A549 (cell line): ENCODE measurements at regions not wholly inside any gene's neighbourhood (a gene's known extent, or its start where the extent isn't known, plus 50 kb on each side); places are given as distances from the start of the nearest gene placed in this dataset.

Experiments
- CBX2 ChIP-seq: fragments of 200-600 bp; sonication (generic); IDR thresholded peaks from 2 replicates; pipeline ENCODE4 v1.6.1; 2016; ENCODE audit warnings: low read depth, mild to moderate bottlenecking, borderline replicate concordance
- CEBPB ChIP-seq, 2 experiments: fragments of >200 bp in 1 of 2; sonication (Bioruptor Twin) in 1 of 2; formaldehyde crosslinking in 1 of 2; IDR thresholded peaks; 2 replicates each; pipeline ENCODE4 v1.6.1; 2012 to 2016
- CHD2 ChIP-seq: fragments of 150-350 bp; IDR thresholded peaks from 2 replicates; pipeline ENCODE4 v1.6.1; 2014; ENCODE audit warnings: low read length; ENCODE audit not compliant: partially characterized antibody
- EP300 ChIP-seq, 2 experiments: fragments of >200 bp; sonication (Bioruptor Twin); formaldehyde crosslinking; IDR thresholded peaks; 2 replicates in 1 of 2; 3 replicates in 1 of 2; pipeline ENCODE4 v1.6.1; 2016 to 2017
- FOSL2 ChIP-seq, 2 experiments: fragments of 450-650 bp in 1 of 2; fragments of >200 bp in 1 of 2; sonication (Bioruptor Twin) in 1 of 2; formaldehyde crosslinking; IDR thresholded peaks; 2 replicates each; pipeline versions ENCODE4 v1.5.0 to v1.6.1; 2016 to 2020; ENCODE audit warnings: mild to moderate bottlenecking in 1 of 2, moderate library complexity in 1 of 2
- JUN ChIP-seq, 2 experiments: fragments of >200 bp; sonication (Bioruptor Twin); formaldehyde crosslinking; IDR thresholded peaks; 2 replicates in 1 of 2; 3 replicates in 1 of 2; pipeline ENCODE4 v1.6.1; 2016 to 2017
- KDM1A ChIP-seq: fragments of 200-600 bp; sonication (generic); IDR thresholded peaks from 2 replicates; pipeline ENCODE4 v1.6.1; 2016; ENCODE audit warnings: low read depth, mild to moderate bottlenecking
- POLR2A ChIP-seq: IDR thresholded peaks from 2 replicates; pipeline ENCODE4 v1.6.1; 2012; ENCODE audit warnings: mild to moderate bottlenecking, low read length
- RAD21 ChIP-seq, 2 experiments: fragments of >200 bp in 1 of 2; sonication (Bioruptor Twin) in 1 of 2; formaldehyde crosslinking in 1 of 2; IDR thresholded peaks in 1 of 2; conservative IDR thresholded peaks in 1 of 2; 2 replicates in 1 of 2; 3 replicates in 1 of 2; pipeline ENCODE4 v1.6.1; 2012 to 2018; ENCODE audit warnings: inconsistent platforms in 1 of 2
- RCOR1 ChIP-seq: fragments of 150-350 bp; IDR thresholded peaks from 2 replicates; pipeline ENCODE4 v1.6.1; 2014; ENCODE audit warnings: antibody characterized with exemption, low read length, low read depth
- RFX5 ChIP-seq: fragments of 450-650 bp; IDR thresholded peaks from 2 replicates; pipeline ENCODE4 v1.7.1; 2014; ENCODE audit warnings: antibody characterized with exemption, mild to moderate bottlenecking, moderate library complexity
- TF ChIP-seq, protein P1 (sequence below): fragments of >200 bp; sonication (Bioruptor Twin); formaldehyde crosslinking; IDR thresholded peaks from 3 replicates; pipeline ENCODE4 v1.5.1; 2016
- TF ChIP-seq, protein P2 (sequence below): IDR thresholded peaks from 2 replicates; pipeline ENCODE4 v1.6.1; 2012

DNA sequence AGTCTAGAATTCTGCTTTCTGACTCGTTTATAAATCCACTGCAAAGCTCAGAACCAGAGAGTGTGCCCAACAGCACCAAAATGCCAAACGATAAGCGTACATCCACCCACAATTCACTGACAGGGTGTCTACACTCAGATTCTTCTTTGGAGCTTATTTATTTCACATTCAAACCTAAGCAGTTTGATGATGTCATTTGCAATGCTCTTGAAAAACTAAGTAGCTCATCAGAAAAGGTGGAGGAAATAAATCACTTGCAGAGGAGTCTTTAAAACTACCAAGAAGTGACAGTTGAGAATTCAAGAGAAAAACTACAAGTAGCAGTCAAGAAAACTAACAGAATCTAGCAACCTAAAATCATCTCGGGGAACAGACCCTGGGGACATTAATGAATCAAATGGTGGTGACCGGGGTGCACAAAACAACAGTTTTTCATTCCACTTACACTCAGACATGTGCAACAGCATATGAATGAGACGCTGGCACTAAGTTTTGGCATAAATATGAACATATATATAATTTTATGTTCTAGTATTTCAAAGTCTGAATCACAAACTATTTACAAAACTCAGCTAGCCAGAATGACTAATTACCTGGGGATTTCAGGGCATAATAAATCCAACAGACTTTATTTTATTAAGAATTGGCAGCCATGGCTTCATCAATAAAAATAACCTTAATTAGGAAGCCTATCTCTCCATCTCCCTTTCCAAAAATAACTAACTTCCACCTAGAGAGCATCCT lies 119.4 kb downstream of the SIPA1L2 start:
- TF ChIP-seq, protein P1, sequence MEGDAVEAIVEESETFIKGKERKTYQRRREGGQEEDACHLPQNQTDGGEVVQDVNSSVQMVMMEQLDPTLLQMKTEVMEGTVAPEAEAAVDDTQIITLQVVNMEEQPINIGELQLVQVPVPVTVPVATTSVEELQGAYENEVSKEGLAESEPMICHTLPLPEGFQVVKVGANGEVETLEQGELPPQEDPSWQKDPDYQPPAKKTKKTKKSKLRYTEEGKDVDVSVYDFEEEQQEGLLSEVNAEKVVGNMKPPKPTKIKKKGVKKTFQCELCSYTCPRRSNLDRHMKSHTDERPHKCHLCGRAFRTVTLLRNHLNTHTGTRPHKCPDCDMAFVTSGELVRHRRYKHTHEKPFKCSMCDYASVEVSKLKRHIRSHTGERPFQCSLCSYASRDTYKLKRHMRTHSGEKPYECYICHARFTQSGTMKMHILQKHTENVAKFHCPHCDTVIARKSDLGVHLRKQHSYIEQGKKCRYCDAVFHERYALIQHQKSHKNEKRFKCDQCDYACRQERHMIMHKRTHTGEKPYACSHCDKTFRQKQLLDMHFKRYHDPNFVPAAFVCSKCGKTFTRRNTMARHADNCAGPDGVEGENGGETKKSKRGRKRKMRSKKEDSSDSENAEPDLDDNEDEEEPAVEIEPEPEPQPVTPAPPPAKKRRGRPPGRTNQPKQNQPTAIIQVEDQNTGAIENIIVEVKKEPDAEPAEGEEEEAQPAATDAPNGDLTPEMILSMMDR, result no peak
- TF ChIP-seq CHD2 (no peak), CBX2 (no peak), EP300 (IDR thresholded peaks at IDR 0.05) (no peak), KDM1A (no peak), RCOR1 (no peak), POLR2A (no peak), JUN (IDR thresholded peaks at IDR 0.05) (no peak), FOSL2 (IDR thresholded peaks at IDR 0.05) (no peak), FOSL2 (CRISPR knock-in tag; IDR thresholded peaks at IDR 0.05) (no peak), RAD21 (conservative IDR thresholded peaks at IDR 0.05 in 1 of 2, IDR thresholded peaks at IDR 0.05 in 1 of 2) (no peak), RFX5 (no peak), CEBPB (IDR thresholded peaks at IDR 0.05) (no peak)
- TF ChIP-seq, protein P2, sequence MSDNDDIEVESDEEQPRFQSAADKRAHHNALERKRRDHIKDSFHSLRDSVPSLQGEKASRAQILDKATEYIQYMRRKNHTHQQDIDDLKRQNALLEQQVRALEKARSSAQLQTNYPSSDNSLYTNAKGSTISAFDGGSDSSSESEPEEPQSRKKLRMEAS, result no peak
